Subcutaneous abdominal adipose tissue (tissue), 5 donors: ENCODE measurements at regions not wholly inside any gene's neighbourhood (a gene's known extent, or its start where the extent isn't known, plus 50 kb on each side); places are given as distances from the start of the nearest gene placed in this dataset.
"Not testable (repeated sequence)": the region's sequence is repeated elsewhere in the genome, so short reads cannot be mapped to it uniquely, and the experiment has no call there.

Experiments
- H3K27ac ChIP-seq: one replicate; pipeline ENCODE4 v1.7.0; 2013; ENCODE audit warnings: low read depth, mild to moderate bottlenecking, inconsistent platforms, low read length, moderate library complexity
- H3K27me3 ChIP-seq, 5 donors: one replicate each; pipeline ENCODE4 v1.7.0; 2013; ENCODE audit warnings: low read length in 5 of 5, inconsistent platforms in 1 of 5; ENCODE audit not compliant: control insufficient read depth in 5 of 5, insufficient read depth in 4 of 5
- H3K36me3 ChIP-seq, 5 donors: one replicate each; pipeline ENCODE4 v1.7.0; 2013; ENCODE audit warnings: low read length in 5 of 5; ENCODE audit not compliant: control insufficient read depth in 5 of 5, insufficient read depth in 5 of 5
- H3K4me1 ChIP-seq, 5 donors: one replicate each; pipeline ENCODE4 v1.7.0; 2013; ENCODE audit warnings: low read length in 5 of 5, mild to moderate bottlenecking in 3 of 5, moderate library complexity in 1 of 5; ENCODE audit not compliant: control insufficient read depth in 5 of 5, insufficient read depth in 5 of 5
- H3K4me3 ChIP-seq, 5 donors: one replicate each; pipeline ENCODE4 v1.7.0; 2013; ENCODE audit warnings: low read length in 5 of 5, low read depth in 1 of 5
- H3K9ac ChIP-seq, 5 donors: one replicate each; pipeline ENCODE4 v1.7.0; 2013; ENCODE audit warnings: low read length in 5 of 5, mild to moderate bottlenecking in 4 of 5, moderate library complexity in 3 of 5
- H3K9me3 ChIP-seq, 5 donors: one replicate each; pipeline ENCODE4 v1.7.0; 2013; ENCODE audit warnings: low read length in 5 of 5; ENCODE audit not compliant: control insufficient read depth in 5 of 5
- donor health status: healthy.
- donor health status: healthy.
- donor health status: healthy.
- donor health status: healthy.
- donor health status: healthy.

GRCh38 chr1:149157409-149157808, 54.1 kb upstream of the NBPF9 start:
- H3K36me3 ChIP-seq, H3K9ac ChIP-seq, H3K27me3 ChIP-seq, H3K9me3 ChIP-seq, H3K4me1 ChIP-seq, H3K27ac ChIP-seq, H3K4me3 ChIP-seq: not testable (repeated sequence)

GRCh38 chr1:149158308-149158707, 55.0 kb upstream of the NBPF9 start:
- H3K4me1 ChIP-seq, H3K4me3 ChIP-seq, H3K27ac ChIP-seq, H3K27me3 ChIP-seq, H3K9me3 ChIP-seq, H3K9ac ChIP-seq, H3K36me3 ChIP-seq: not testable (repeated sequence)

GRCh38 chr1:149163063-149163444, 59.7 kb upstream of the NBPF9 start:
- H3K27ac ChIP-seq, result not testable (repeated sequence)

GRCh38 chr1:149174765-149175164, 71.4 kb upstream of the NBPF9 start:
- H3K4me3 ChIP-seq, H3K36me3 ChIP-seq, H3K27ac ChIP-seq, H3K27me3 ChIP-seq, H3K4me1 ChIP-seq, H3K9ac ChIP-seq, H3K9me3 ChIP-seq: not testable (repeated sequence)

More at GRCh38 chr1:149163063-149163444, 59.7 kb upstream of the NBPF9 start:
- H3K4me3 ChIP-seq, H3K36me3 ChIP-seq, H3K27me3 ChIP-seq, H3K4me1 ChIP-seq, H3K9ac ChIP-seq, H3K9me3 ChIP-seq: not testable (repeated sequence)

GRCh38 chr1:149175812-149176211, 72.5 kb upstream of the NBPF9 start:
- H3K4me3 ChIP-seq, result peak overlapping the region in 1 of 5 donors; percentile 27
- H3K27me3 ChIP-seq, H3K27ac ChIP-seq, H3K36me3 ChIP-seq, H3K4me1 ChIP-seq, H3K9ac ChIP-seq, H3K9me3 ChIP-seq: not testable (repeated sequence)

- not testable (repeated sequence) for H3K36me3 ChIP-seq, H3K27me3 ChIP-seq, H3K4me1 ChIP-seq, H3K27ac ChIP-seq, H3K9me3 ChIP-seq
- peak overlapping the region in 3 of 5 donors; percentile 36 to 61 (median 39) for H3K4me3 ChIP-seq
- peak overlapping the region in 1 of 5 donors; percentile 66 for H3K9ac ChIP-seq
Observed at GRCh38 chr1:149176453-149177316, 73.3 kb upstream of the NBPF9 start.

GRCh38 chr1:149190742-149191141, 87.4 kb upstream of the NBPF9 start:
- not testable (repeated sequence) for H3K9me3 ChIP-seq, H3K27ac ChIP-seq, H3K36me3 ChIP-seq, H3K9ac ChIP-seq, H3K4me1 ChIP-seq, H3K27me3 ChIP-seq, H3K4me3 ChIP-seq

GRCh38 chr1:149196651-149197050, 93.3 kb upstream of the NBPF9 start:
- H3K27me3 ChIP-seq, H3K4me3 ChIP-seq, H3K4me1 ChIP-seq, H3K9ac ChIP-seq, H3K27ac ChIP-seq, H3K36me3 ChIP-seq, H3K9me3 ChIP-seq: not testable (repeated sequence)

GRCh38 chr1:149200567-149200966, 97.2 kb upstream of the NBPF9 start:
- H3K4me3 ChIP-seq, H3K27ac ChIP-seq, H3K9me3 ChIP-seq, H3K4me1 ChIP-seq, H3K27me3 ChIP-seq, H3K9ac ChIP-seq, H3K36me3 ChIP-seq: not testable (repeated sequence)

GRCh38 chr1:149202283-149202682, 98.9 kb upstream of the NBPF9 start:
- H3K4me3 ChIP-seq, H3K27me3 ChIP-seq, H3K36me3 ChIP-seq, H3K9me3 ChIP-seq, H3K4me1 ChIP-seq, H3K9ac ChIP-seq, H3K27ac ChIP-seq: not testable (repeated sequence)

- not testable (repeated sequence) for H3K27ac ChIP-seq, H3K9me3 ChIP-seq, H3K36me3 ChIP-seq, H3K27me3 ChIP-seq, H3K4me1 ChIP-seq, H3K4me3 ChIP-seq, H3K9ac ChIP-seq
Observed at GRCh38 chr1:149204396-149204795, 101.0 kb upstream of the NBPF9 start.
